Osteocyte (in vitro differentiated cells): ENCODE measurements at regions not wholly inside any gene's neighbourhood (a gene's known extent, or its start where the extent isn't known, plus 50 kb on each side); places are given as distances from the start of the nearest gene placed in this dataset.
"Not testable (repeated sequence)": the region's sequence is repeated elsewhere in the genome, so short reads cannot be mapped to it uniquely, and the experiment has no call there.

Experiments
- DNase-seq: peaks from one replicate; pipeline ENCODE4 v3.0.0; 2021; ENCODE audit warnings: mixed read lengths; ENCODE audit not compliant: unreplicated experiment; ENCODE audit errors: extremely low spot score
- H3K27ac Mint-ChIP-seq: one replicate; pipeline ENCODE4 v1.8.0; 2021; ENCODE audit warnings: mild to moderate bottlenecking, mixed read lengths; ENCODE audit not compliant: unreplicated experiment
- H3K27me3 Mint-ChIP-seq: one replicate; pipeline ENCODE4 v1.8.0; 2021; ENCODE audit warnings: mixed read lengths; ENCODE audit not compliant: unreplicated experiment
- H3K36me3 Mint-ChIP-seq: one replicate; pipeline ENCODE4 v1.8.0; 2021; ENCODE audit warnings: mixed read lengths; ENCODE audit not compliant: unreplicated experiment
- H3K4me1 Mint-ChIP-seq: one replicate; pipeline ENCODE4 v1.8.0; 2021; ENCODE audit warnings: mixed read lengths; ENCODE audit not compliant: unreplicated experiment
- H3K4me3 Mint-ChIP-seq: one replicate; pipeline ENCODE4 v1.8.0; 2021; ENCODE audit warnings: mild to moderate bottlenecking, moderate library complexity, mixed read lengths; ENCODE audit not compliant: unreplicated experiment
- H3K9me3 Mint-ChIP-seq: one replicate; pipeline ENCODE4 v1.8.0; 2021; ENCODE audit warnings: mixed read lengths; ENCODE audit not compliant: unreplicated experiment
- TF ChIP-seq, protein P1 (sequence below): fragments of 200-600 bp; sonication (generic); IDR thresholded peaks from 2 replicates; pipeline ENCODE4 v1.5.0; 2021; ENCODE audit warnings: antibody characterized with exemption, mild to moderate bottlenecking, moderate library complexity

DNA sequence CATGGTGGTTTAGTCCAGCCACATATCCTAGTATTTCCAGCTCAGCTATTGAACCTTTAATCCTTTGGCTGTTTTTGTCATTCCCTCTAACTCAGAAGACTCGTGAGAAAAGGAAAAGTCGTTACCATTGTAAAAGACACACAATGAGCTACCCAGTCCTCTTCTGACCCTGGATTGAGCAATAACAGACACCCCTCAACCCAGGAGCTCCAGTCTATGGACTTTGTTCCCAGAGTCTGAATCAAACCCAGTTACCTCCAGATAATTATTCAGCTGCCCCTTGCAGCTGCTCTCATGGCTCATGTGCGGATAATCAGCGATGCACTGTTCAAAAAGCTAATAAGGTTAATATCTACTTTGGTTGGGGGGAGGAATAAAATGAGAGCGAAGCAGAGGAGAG lies 402.4 kb downstream of the BTG1 start:
- Mint-ChIP-seq H3K27me3 (no peaks in the 10 kb centered on the region), H3K4me1 (no peaks in the 10 kb centered on the region), H3K36me3 (no peaks in the 10 kb centered on the region), H3K4me3 (no peak overlapping the region), H3K9me3 (no peaks in the 10 kb centered on the region), H3K27ac (no peak overlapping the region)
- TF ChIP-seq, protein P1, sequence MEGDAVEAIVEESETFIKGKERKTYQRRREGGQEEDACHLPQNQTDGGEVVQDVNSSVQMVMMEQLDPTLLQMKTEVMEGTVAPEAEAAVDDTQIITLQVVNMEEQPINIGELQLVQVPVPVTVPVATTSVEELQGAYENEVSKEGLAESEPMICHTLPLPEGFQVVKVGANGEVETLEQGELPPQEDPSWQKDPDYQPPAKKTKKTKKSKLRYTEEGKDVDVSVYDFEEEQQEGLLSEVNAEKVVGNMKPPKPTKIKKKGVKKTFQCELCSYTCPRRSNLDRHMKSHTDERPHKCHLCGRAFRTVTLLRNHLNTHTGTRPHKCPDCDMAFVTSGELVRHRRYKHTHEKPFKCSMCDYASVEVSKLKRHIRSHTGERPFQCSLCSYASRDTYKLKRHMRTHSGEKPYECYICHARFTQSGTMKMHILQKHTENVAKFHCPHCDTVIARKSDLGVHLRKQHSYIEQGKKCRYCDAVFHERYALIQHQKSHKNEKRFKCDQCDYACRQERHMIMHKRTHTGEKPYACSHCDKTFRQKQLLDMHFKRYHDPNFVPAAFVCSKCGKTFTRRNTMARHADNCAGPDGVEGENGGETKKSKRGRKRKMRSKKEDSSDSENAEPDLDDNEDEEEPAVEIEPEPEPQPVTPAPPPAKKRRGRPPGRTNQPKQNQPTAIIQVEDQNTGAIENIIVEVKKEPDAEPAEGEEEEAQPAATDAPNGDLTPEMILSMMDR = no peak
- DNase-seq = no peak

DNA sequence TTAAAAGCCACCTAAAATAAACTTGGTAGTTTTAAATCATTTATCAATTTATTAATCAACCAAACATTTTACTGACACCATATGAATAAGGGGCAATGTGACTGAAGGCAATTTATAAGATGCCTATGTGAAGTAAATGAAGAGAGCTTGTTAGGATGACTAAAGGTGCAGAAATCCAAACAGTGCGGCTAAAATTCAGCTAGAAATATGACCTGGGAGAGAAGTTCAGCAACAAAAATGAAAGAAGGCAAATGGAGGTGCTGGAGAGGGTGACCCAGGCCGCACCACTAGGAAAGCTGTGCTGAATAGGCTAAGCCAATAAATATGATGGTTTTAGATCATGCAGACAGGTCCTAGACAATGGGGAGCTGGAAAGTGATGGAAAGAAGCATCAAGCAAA lies 403.7 kb downstream of the BTG1 start:
- Mint-ChIP-seq H3K27me3 (no peaks in the 10 kb centered on the region), H3K27ac (no peak overlapping the region)

DNA sequence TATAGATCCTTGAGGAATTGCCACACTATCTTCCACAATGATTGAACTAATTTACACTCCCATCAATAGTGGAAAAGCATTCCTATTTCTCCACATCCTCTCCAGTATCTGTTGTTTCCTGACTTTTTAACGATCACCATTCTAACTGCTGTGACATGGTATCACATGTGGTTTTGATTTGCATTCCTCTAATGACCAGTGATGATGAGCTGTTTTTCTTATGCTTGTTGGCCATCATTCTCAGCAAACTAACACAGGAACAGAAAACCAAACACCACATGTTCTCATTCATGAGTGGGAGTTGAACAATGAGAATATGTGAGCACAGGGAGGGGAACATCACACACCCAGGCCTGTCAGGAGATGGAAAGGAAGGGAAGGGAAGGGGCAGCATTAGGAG lies 411.8 kb downstream of the BTG1 start:
- DNase-seq, H3K4me3 Mint-ChIP-seq, H3K27me3 Mint-ChIP-seq, H3K9me3 Mint-ChIP-seq, H3K4me1 Mint-ChIP-seq, H3K27ac Mint-ChIP-seq, H3K36me3 Mint-ChIP-seq: not testable (repeated sequence)

More for the DNA sequence above, 403.7 kb downstream of the BTG1 start:
- Mint-ChIP-seq H3K9me3 (no peaks in the 10 kb centered on the region), H3K4me3 (no peak overlapping the region), H3K36me3 (no peaks in the 10 kb centered on the region), H3K4me1 (no peaks in the 10 kb centered on the region)
- no peak for DNase-seq
- TF ChIP-seq, protein P1 = no peak

DNA sequence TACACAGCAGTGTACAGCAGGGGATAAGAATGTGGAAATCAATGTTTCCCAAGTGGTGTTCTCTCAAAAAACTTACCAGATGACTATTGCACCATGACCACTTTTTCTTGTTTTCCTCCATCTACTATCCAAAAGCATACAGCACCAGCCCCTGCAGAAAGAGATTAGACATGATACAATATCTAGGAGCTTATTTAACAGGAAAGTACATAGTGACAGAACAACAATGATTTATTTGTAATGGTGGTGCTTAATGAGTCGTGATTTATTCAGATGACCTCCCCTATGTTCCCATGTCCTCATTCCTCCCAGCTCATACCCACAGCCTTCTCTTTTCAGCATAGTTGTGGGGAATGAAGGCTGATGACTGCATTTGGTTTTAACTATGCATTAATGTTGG lies 413.6 kb downstream of the BTG1 start:
- Mint-ChIP-seq H3K27ac (no peak overlapping the region), H3K36me3 (peaks cover 2% of the 10 kb centered on the region), H3K9me3 (peaks cover 4% of the 10 kb centered on the region), H3K27me3 (no peaks in the 10 kb centered on the region), H3K4me3 (no peak overlapping the region), H3K4me1 (no peaks in the 10 kb centered on the region)
- no peak for DNase-seq
- TF ChIP-seq, protein P1 = no peak

DNA sequence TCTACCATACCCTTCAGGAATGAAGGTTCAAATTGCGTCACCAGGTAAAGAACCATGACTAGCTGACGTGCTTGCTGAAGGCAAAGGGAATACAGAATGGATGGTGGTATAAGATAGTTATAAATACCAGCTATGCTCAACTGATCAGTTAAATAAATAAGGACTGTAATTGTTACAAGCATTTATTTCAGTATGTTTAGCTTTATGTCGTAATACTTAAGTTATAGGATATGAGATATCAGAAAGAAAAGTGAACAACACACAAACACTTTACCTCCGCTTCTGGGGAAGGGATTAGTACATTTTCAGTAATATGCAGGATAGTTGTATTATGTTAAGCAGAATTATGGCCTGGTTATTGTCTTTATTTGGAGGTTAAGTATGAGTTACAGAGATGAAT lies 416.1 kb downstream of the BTG1 start:
- no peaks in the 10 kb centered on the region for H3K4me1 Mint-ChIP-seq
- TF ChIP-seq, protein P1 = no peak

DNA sequence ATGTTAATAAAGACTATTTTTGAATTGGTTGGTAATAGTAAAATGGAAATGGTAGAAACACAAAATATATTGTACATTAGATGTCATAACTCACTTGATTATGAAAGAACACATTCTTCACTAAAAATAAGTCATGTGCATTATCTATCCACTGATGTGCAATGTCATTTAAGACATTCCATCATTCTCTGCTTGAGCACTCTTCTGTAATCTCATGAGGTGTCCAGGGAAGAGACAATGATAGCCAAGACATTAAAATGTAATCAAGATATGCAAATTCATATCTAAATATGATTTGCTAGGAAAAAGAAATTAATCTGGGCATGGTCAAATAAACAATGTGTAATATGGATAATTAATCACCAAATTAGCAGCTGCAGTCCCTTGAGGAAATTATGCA lies 422.5 kb downstream of the BTG1 start:
- TF ChIP-seq, protein P1 = no peak
- no peak for DNase-seq
- no peaks in the 10 kb centered on the region for H3K36me3 Mint-ChIP-seq
- no peak overlapping the region for H3K27ac Mint-ChIP-seq
- no peak overlapping the region for H3K4me3 Mint-ChIP-seq
- H3K9me3 Mint-ChIP-seq = no peaks in the 10 kb centered on the region
- H3K4me1 Mint-ChIP-seq = no peaks in the 10 kb centered on the region
- H3K27me3 Mint-ChIP-seq = peaks cover 5% of the 10 kb centered on the region

More for the DNA sequence above, 416.1 kb downstream of the BTG1 start:
- H3K27me3 Mint-ChIP-seq = no peaks in the 10 kb centered on the region
- peaks cover 4% of the 10 kb centered on the region for H3K9me3 Mint-ChIP-seq
- no peak overlapping the region for H3K27ac Mint-ChIP-seq
- no peak for DNase-seq
- peaks cover 2% of the 10 kb centered on the region for H3K36me3 Mint-ChIP-seq
- no peak overlapping the region for H3K4me3 Mint-ChIP-seq
